Putamen (tissue), 1 donor: ENCODE measurements at regions not wholly inside any gene's neighbourhood (a gene's known extent, or its start where the extent isn't known, plus 50 kb on each side); places are given as distances from the start of the nearest gene placed in this dataset.
"Not testable (repeated sequence)": the region's sequence is repeated elsewhere in the genome, so short reads cannot be mapped to it uniquely, and the experiment has no call there.

ENCODE experiments used
- DNase-seq: peaks from one replicate; pipeline ENCODE4 v3.0.0-alpha.2; 2016; ENCODE audit warnings: low spot score

DNA sequence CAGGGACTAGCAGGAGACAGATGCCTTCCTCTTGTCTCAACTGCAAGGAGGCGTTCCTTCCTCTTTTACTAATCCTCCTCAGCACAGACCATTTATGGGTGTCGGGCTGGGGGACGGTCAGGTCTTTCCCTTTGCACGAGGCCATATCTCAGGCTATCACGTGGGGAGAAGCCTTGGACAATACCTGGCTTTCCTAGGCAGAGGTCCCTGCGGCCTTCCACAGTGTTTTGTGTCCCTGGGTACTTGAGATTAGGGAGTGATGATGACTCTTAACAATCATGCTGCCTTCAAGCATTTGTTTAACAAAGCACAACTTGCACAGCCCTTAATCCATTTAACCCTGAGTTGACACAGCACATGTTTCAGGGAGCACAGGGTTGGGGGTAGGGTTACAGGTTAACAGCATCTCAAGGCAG, 1238.6 kb downstream of the OLFM4 start:
- not testable (repeated sequence) for DNase-seq

- not testable (repeated sequence) for DNase-seq
Observed at GRCh38 chr13:54268013-54268695, 1239.5 kb downstream of the OLFM4 start.

- DNase-seq: no peak
Observed at GRCh38 chr13:54287062-54287764, 1258.6 kb downstream of the OLFM4 start.

DNA sequence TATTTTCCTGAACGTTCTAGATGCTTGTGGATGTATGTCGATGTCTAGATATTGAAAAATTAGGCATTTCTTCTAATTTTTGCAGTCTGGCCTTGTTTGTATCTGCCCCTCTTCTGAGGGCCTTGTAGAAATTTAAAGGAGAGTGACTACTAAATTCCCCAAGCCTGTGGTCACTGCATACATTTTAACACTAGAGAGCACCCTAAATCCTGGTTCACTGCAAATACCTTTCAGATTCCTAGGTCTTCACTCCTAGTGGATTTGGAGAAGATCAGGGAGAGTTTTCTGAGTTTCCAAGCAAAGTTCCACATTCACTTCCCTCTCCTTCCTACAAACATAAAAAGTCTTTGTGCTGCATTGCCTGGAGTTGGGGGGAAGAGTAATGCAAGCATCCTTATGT, 1272.5 kb downstream of the OLFM4 start:
- DNase-seq: no peak

DNA sequence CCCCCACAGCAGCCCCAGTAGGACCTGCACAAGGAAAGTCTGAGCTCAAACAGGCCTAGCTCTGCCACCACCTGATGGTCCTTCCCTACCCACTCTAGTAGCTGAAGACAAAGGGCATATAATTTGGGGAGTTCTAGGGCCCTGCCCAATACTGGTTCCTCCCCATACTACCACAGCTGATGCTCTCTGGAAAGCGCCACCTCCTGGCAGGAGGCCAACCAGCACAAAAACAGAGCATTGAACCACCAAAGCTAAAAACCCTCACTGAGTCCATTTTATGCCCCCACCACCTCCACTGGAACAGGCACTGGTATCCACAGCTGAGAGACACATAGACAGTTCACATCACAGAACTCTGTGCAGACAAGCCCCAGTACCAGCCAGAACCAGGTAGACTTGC, 1276.8 kb downstream of the OLFM4 start:
- DNase-seq: no peak

- no peak for DNase-seq
Observed at GRCh38 chr13:54312885-54313284, 1284.3 kb downstream of the OLFM4 start.

DNA sequence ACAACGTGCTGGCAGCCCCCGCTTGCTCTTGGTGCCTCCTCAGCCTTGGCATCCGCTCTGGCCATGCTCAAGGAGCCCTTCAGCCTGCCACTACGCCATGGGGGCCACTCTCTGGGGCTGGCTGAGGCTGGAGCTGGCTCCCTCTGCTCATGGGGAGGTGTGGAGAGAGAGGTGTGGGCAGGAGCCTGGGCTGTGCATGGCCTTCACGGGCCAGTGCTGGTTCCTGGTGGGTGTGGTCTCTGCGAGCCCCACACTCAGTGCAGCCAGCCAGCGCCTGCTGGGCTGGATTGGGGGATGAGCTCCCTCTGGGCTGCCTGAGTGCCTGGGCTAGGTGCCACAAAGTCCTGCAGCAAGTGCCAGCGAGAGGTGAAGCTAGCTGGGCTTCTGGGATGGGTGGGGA, 1289.1 kb downstream of the OLFM4 start:
- DNase-seq: no peak

DNA sequence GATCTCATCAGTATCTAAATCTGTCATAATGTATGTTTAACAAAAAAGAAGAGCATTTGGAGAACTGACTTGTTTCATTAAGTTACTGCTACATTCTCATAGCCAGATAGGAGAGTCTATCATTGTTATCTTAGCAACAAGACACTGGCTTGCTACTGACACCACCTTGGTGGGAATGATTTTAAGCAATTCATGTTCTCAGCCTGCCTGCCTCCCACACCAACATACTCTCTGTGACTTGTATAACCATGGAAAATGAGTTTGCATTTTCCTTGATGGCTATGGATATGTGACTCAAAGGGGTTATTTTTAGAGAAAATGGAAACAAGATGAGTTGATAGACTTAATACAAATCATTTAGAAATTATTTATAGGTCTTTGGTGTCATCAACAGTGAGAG, 1308.9 kb downstream of the OLFM4 start:
- peak; percentile 44 for DNase-seq

- DNase-seq: no peak
Observed at GRCh38 chr13:54347531-54347930, 1318.9 kb downstream of the OLFM4 start.

GRCh38 chr13:54356209-54356608, 1327.6 kb downstream of the OLFM4 start:
- no peak for DNase-seq

DNA sequence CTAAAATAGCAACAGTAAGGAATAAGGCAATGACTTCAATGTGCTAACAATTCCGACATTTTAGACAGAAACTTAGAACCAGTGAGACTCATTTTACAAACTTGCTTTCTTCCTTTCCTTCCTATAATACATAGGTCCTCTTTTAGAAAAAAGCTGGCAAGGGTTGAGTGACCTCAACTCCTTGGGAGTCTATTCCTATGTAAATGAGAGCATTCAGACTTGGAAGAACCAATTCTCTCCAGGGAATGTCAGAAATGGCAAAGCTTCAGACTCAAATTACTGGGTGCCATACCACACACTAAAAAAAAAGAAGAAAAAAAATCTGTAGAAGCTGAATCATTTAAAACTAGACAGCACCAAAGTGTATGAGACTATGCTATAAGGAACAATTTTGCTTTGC, 1328.2 kb downstream of the OLFM4 start:
- DNase-seq: no peak

DNA sequence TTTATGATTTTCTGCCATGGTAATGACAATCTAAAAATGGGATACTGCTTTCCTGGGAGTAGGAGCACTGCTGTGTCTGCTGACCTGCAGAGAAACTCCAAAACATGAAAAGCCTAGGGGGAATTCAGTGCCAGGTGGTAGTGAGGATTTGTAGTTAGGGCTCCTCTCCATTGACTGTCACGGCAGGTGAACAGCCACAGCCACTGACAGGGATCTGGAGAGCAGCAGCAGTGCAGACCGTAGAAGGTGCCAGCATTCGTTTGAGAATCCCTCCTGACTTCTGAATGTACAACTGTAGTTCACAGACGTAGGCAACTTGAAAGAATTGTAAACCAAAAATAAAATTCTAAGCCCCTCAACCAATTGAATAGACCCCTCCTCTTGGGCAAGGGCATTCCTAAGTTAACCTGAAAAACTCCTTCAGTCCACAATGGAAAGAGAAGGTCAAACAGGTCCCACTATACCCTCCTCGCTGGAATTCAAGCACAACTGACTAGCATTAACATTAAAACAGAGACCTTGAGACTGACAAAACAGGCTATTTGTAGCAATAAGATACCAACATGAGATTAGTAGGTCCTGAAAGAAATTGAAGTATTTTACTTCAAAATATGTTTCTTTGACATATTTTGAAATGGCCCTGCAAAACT, 1328.8 kb downstream of the OLFM4 start:
- DNase-seq: no peak

GRCh38 chr13:54361460-54361859, 1332.8 kb downstream of the OLFM4 start:
- DNase-seq: no peak

DNA sequence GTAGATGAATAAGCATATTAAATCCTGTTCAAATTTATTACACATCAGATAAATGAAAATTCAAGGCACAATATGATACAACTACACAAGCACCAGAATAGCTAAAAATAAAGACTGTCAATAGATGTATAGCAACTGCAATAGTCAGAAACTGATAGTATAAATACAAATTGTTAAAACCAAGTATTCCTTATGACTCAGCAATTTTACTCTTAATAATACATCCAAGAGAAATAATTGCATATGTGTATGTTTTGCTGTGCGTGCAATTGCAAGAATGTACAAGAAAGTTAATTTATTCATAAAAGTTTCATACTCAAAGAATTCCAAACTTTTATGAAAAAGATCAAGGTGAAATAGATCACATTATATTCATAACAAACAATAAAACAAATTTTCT, 1338.1 kb downstream of the OLFM4 start:
- DNase-seq: no peak

- DNase-seq: no peak
Observed at GRCh38 chr13:54367639-54368271, 1339.1 kb downstream of the OLFM4 start.

DNA sequence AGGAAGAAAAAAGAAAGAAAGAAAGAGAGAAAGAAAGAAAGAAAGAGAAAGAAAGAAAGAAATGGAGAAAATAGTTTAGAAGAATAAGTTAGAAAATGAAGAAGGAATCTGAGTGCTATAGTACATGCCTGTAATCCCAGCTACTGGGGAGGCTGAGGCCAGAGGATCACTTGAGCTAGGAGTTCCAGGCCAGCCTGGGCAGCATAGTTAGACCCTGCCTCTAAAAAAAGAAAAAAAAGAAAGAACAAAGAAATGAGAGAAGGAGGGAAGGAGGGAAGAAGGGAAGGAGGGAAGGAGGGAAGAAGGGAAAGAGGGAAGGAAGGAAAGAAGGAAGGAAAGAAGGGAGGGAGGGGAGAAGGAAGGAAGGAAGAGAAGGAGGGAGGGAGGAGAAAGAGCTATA, 1339.8 kb downstream of the OLFM4 start:
- DNase-seq: no peak

DNA sequence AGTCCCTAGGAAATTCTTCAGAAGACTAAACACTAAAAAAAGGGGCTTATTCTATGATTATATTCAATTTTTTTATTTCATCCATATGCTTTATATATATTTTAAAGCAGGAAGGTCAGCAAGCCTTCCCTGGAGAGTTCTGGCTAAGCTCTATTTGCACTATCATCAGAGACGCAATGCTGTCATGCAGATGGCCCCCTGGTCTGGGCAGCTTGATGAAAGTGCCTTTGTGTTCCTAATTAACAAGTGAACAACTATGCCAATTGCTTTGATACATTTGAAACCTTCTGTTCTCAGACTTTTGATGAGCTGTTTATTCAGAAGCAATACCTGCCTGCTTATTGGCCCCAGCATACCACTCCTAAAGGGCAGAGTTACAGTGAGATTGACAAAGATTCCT, 1344.6 kb downstream of the OLFM4 start:
- DNase-seq: no peak

DNA sequence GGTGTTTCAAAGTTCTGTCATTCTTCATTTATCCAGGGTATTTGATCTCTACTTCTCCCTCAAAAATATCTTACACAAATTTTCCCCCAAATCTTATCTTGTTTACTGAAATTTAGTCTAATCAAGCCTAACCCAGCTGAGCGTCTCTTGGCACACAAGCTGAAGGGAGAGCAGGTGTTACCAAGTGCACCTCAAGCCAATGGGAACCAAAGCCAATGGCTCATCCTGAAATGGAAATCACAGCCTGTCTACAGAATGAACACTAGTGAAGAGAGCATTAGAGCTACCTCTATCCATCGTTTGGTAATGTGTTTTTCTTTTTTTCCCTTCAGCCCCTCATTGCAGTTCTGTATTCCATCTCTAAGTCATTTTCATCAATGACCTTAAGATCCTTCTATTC, 1350.8 kb downstream of the OLFM4 start:
- no peak for DNase-seq

DNA sequence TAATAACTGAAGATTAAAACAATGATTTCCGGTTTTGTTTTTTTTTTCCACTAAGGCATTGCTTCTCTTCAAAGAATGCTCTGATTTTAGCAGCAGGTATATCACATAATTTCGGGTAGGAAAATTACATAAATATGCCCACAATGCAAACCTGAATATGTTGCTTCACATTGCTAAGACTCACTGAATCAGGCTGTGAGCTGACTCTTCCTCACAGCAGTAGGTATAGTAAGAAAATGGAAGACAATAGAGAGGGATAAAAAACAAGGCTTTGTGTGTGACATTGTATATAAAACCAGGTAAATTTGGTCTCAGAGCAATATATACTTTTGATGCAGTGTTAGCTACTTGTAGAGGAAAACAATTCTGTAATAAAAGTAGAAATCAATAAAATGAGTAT, 1355.0 kb downstream of the OLFM4 start:
- no peak for DNase-seq

GRCh38 chr13:54387625-54388024, 1359.0 kb downstream of the OLFM4 start:
- DNase-seq: no peak

DNA sequence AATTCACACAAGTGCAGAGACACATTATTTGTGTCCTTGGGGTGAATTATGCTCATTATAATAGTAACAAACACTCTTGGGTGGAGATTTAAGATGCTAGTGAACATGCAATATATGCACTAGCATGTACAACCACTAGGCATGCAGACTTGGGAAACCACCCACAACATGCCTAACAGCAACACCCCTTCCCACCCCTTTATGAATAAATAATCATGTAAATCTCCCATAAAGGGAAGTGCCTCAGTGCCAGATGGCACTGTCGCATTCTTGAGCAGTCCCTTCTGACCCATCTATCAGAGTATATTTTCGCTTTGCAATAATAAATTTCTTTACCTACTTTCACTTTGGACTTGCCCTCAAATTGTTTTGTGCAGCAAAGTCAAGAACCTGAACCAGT, 1362.2 kb downstream of the OLFM4 start:
- no peak for DNase-seq

- no peak for DNase-seq
Observed at GRCh38 chr13:54394085-54394700, 1365.6 kb downstream of the OLFM4 start.
